Skeletal muscle tissue (tissue), 3 donors: ENCODE measurements at regions not wholly inside any gene's neighbourhood (a gene's known extent, or its start where the extent isn't known, plus 50 kb on each side); places are given as distances from the start of the nearest gene placed in this dataset.

Source experiments
- H3K27ac ChIP-seq: one replicate; pipeline ENCODE4 v1.7.0; 2013; ENCODE audit warnings: mild to moderate bottlenecking, low read depth, low read length, inconsistent platforms
- H3K27me3 ChIP-seq, 3 donors: one replicate each; pipeline ENCODE4 v1.7.0; 2013; ENCODE audit warnings: low read length in 3 of 3; ENCODE audit not compliant: control insufficient read depth in 3 of 3, insufficient read depth in 3 of 3
- H3K36me3 ChIP-seq, 3 donors: one replicate each; pipeline ENCODE4 v1.7.0; 2013; ENCODE audit warnings: low read length in 3 of 3; ENCODE audit not compliant: control insufficient read depth in 3 of 3, insufficient read depth in 3 of 3
- H3K4me1 ChIP-seq, 3 donors: one replicate each; pipeline ENCODE4 v1.7.0; 2013; ENCODE audit warnings: low read length in 3 of 3, mild to moderate bottlenecking in 3 of 3; ENCODE audit not compliant: control insufficient read depth in 3 of 3, insufficient read depth in 3 of 3
- H3K4me3 ChIP-seq, 3 donors: one replicate each; pipeline ENCODE4 v1.7.0; 2013; ENCODE audit warnings: low read length in 3 of 3
- H3K9ac ChIP-seq, 3 donors: one replicate each; pipeline ENCODE4 v1.7.0; 2013; ENCODE audit warnings: low read length in 3 of 3, mild to moderate bottlenecking in 3 of 3, moderate library complexity in 2 of 3, low read depth in 1 of 3
- H3K9me3 ChIP-seq, 3 donors: one replicate each; pipeline ENCODE4 v1.7.0; 2013; ENCODE audit warnings: low read length in 3 of 3; ENCODE audit not compliant: control insufficient read depth in 3 of 3
- donor health status: Osteomylitis.

GRCh38 chr2:160916300-160916699 lies 243.9 kb upstream of the TANK start:
- Histone ChIP-seq H3K4me1 (peaks cover 0 to 3% (median 2%) of the 10 kb centered on the region in 3 donors), H3K9ac (no peak overlapping the region), H3K36me3 (no peaks in the 10 kb centered on the region), H3K27me3 (no peaks in the 10 kb centered on the region), H3K27ac (no peak overlapping the region), H3K9me3 (no peaks in the 10 kb centered on the region), H3K4me3 (no peak overlapping the region)

DNA sequence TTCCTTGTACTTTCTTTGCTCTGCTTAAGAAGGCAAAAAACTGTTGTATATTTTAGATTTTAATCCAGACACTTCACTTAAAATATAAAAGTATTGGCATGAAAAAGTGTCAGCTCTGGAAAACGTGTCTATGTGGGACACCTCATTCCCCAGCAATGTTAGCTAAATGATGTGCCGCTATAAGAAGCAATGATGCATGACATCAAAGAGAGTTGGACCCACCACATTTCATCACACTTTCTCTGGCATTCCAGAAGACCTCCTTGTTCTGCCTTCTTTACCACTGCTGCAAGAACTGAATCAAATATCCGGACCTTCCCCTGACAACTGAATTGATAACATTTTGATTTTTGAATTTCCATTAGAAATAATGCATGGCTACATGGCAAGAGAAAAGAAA lies 242.4 kb upstream of the TANK start:
- Histone ChIP-seq H3K4me3 (no peak overlapping the region), H3K4me1 (peaks cover 3 to 4% (median 3%) of the 10 kb centered on the region in 3 donors), H3K9ac (no peak overlapping the region), H3K27ac (no peak overlapping the region), H3K9me3 (no peaks in the 10 kb centered on the region), H3K36me3 (no peaks in the 10 kb centered on the region), H3K27me3 (no peaks in the 10 kb centered on the region)

DNA sequence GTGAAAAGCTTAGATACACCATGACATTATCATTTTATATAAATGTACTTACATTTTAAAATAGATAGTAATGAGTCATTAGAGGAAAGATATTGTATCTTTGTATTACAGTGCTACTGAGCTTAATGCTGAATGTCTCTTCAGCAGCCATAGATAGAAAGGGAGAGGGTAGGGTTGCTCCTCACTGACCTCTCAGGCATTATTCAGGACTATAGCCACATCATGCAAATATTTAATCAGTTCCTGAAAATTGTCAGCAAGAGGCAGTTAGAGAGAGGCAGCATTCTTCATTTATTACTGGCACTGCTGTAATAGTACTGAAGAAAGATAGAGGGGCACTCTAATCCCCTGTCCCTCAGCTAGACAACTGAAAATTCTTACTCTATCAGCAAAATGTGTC lies 242.0 kb upstream of the TANK start:
- Histone ChIP-seq H3K4me3 (no peak overlapping the region), H3K9me3 (no peaks in the 10 kb centered on the region), H3K4me1 (peaks cover 3 to 4% (median 3%) of the 10 kb centered on the region in 3 donors), H3K27me3 (no peaks in the 10 kb centered on the region), H3K36me3 (no peaks in the 10 kb centered on the region), H3K9ac (no peak overlapping the region), H3K27ac (no peak overlapping the region)

GRCh38 chr2:160918906-160919503 lies 241.2 kb upstream of the TANK start:
- H3K27ac ChIP-seq: no peak overlapping the region
- peaks cover 3 to 4% (median 3%) of the 10 kb centered on the region in 3 donors for H3K4me1 ChIP-seq
- H3K9ac ChIP-seq: no peak overlapping the region
- H3K27me3 ChIP-seq: no peaks in the 10 kb centered on the region
- no peak overlapping the region for H3K4me3 ChIP-seq
- no peaks in the 10 kb centered on the region for H3K36me3 ChIP-seq
- no peaks in the 10 kb centered on the region for H3K9me3 ChIP-seq

GRCh38 chr2:160920061-160920460 lies 240.2 kb upstream of the TANK start:
- H3K4me3 ChIP-seq: no peak overlapping the region
- peaks cover 3 to 4% (median 3%) of the 10 kb centered on the region in 3 donors for H3K4me1 ChIP-seq
- H3K36me3 ChIP-seq: no peaks in the 10 kb centered on the region
- no peaks in the 10 kb centered on the region for H3K27me3 ChIP-seq
- no peak overlapping the region for H3K9ac ChIP-seq
- H3K27ac ChIP-seq: peak overlapping the region; percentile 7
- no peaks in the 10 kb centered on the region for H3K9me3 ChIP-seq

GRCh38 chr2:160920791-160921303 lies 239.4 kb upstream of the TANK start:
- no peak overlapping the region for H3K27ac ChIP-seq
- no peaks in the 10 kb centered on the region for H3K9me3 ChIP-seq
- no peaks in the 10 kb centered on the region for H3K36me3 ChIP-seq
- no peak overlapping the region for H3K4me3 ChIP-seq
- peaks cover 3 to 4% (median 3%) of the 10 kb centered on the region in 3 donors for H3K4me1 ChIP-seq
- H3K27me3 ChIP-seq: no peaks in the 10 kb centered on the region
- H3K9ac ChIP-seq: peak overlapping the region in 1 of 3 donors; percentile 19

GRCh38 chr2:160921386-160921964 lies 238.8 kb upstream of the TANK start:
- peak overlapping the region in 1 of 3 donors; percentile 19 for H3K9ac ChIP-seq
- H3K9me3 ChIP-seq: no peaks in the 10 kb centered on the region
- peaks cover 3 to 8% (median 4%) of the 10 kb centered on the region in 3 donors for H3K4me1 ChIP-seq
- no peak overlapping the region for H3K27ac ChIP-seq
- no peaks in the 10 kb centered on the region for H3K36me3 ChIP-seq
- H3K27me3 ChIP-seq: no peaks in the 10 kb centered on the region
- H3K4me3 ChIP-seq: no peak overlapping the region

GRCh38 chr2:160924936-160925353 lies 235.3 kb upstream of the TANK start:
- no peak overlapping the region for H3K4me3 ChIP-seq
- H3K27ac ChIP-seq: no peak overlapping the region
- H3K4me1 ChIP-seq: peaks cover 3 to 8% (median 4%) of the 10 kb centered on the region in 3 donors
- no peaks in the 10 kb centered on the region for H3K36me3 ChIP-seq
- H3K27me3 ChIP-seq: no peaks in the 10 kb centered on the region
- H3K9me3 ChIP-seq: no peaks in the 10 kb centered on the region
- H3K9ac ChIP-seq: no peak overlapping the region

DNA sequence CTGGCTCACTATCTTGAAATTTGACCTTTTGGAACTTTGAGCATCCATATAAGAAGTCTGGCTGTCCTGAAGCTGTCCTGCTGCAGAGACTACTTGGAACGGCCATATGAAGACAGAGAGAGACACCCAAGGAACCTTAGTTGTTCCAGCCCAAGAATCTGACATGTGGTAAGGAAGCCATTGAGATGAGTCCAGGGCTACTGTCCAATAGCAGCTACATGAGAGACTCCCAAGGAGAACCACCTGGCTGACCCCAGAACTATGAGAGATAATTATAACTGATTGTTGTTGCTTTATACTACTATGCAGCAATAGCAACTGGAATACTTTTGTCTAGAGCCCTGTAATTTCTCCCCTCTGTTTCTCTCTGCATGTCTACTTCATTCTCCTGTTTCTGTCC lies 234.3 kb upstream of the TANK start:
- H3K27me3 ChIP-seq: no peaks in the 10 kb centered on the region
- no peaks in the 10 kb centered on the region for H3K36me3 ChIP-seq
- H3K9ac ChIP-seq: no peak overlapping the region
- H3K27ac ChIP-seq: no peak overlapping the region
- peaks cover under 1 to 8% (median 2%) of the 10 kb centered on the region in 3 donors for H3K4me1 ChIP-seq
- no peaks in the 10 kb centered on the region for H3K9me3 ChIP-seq
- no peak overlapping the region for H3K4me3 ChIP-seq

DNA sequence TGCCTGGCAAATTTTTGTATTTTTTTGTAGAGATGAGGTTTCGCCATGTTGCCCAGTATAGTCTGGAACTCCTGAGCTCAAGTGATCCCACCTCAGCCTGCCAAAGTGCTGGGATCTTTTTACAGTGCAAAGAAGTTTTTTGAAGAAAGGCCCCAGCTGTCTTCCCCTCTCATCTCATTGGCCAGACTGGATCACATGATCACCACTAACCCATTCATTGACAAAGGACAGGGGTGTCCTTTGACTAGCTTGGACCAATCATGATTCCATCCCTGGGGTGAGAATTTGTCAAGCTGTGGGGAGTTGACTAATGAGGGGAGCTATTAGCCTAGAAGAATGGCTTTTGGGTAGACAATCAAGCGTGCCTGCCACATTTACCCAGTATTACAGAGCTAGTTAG lies 232.9 kb upstream of the TANK start:
- H3K27me3 ChIP-seq: no peaks in the 10 kb centered on the region
- no peak overlapping the region for H3K27ac ChIP-seq
- peaks cover 0 to 5% (median 0%) of the 10 kb centered on the region in 3 donors for H3K4me1 ChIP-seq

More for the DNA sequence above, 232.9 kb upstream of the TANK start:
- Histone ChIP-seq H3K36me3 (no peaks in the 10 kb centered on the region), H3K9ac (no peak overlapping the region), H3K4me3 (no peak overlapping the region), H3K9me3 (no peaks in the 10 kb centered on the region)
